Fibroblast of skin of right quadriceps (primary cell): ENCODE measurements at regions not wholly inside any gene's neighbourhood (a gene's known extent, or its start where the extent isn't known, plus 50 kb on each side); places are given as distances from the start of the nearest gene placed in this dataset.

Experiments
- DNase-seq: peaks from one replicate; pipeline ENCODE4 v3.0.0-alpha.2; 2013

DNA sequence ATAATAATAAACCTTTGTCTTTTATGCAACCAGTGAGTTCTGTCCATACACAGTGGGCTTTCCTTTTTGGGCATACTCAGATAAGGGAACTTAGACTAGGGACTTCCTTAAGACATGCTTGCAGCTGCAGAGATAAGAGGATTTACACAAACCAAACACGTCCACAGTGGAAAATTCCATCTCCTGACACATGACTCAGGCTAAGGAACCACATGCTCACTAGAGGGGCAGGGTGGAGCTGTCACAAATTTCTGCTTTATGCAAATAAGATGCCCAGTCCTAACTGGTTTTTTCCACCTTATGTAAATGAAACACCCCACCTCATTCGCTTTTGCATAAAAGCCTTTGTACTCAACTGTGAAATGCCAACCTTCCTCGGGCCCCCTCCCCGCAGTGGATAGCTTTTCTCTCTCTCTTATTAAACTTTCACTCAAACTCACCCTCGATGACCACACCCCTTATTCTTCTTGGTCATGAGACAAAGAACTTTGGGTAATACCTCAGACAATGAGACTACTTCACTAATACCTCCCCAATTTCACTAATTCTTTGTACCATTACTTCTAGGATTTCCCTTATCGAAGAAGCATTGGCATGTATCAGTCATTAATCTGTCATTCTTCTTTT is 170.3 kb upstream of the FTMT start:
- no peak for DNase-seq

DNA sequence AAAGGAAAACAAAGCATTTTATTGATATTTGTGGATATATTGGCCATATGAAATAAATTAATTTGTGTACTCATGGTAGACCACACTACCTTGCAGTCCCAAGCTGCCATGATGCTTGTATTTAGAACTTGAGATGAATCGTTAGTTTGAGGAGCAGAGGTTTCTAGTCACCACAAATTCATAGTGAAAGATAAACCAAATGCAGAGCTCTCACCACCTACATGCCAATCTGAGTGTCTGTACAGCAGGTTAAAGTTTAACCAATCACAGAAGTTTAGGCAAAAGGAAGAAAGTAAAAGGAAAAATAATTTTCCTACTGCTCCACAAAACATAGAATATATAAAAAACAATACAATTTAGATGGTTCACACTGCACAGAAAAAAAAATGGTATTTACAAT is 163.6 kb upstream of the FTMT start:
- DNase-seq, result no peak

DNA sequence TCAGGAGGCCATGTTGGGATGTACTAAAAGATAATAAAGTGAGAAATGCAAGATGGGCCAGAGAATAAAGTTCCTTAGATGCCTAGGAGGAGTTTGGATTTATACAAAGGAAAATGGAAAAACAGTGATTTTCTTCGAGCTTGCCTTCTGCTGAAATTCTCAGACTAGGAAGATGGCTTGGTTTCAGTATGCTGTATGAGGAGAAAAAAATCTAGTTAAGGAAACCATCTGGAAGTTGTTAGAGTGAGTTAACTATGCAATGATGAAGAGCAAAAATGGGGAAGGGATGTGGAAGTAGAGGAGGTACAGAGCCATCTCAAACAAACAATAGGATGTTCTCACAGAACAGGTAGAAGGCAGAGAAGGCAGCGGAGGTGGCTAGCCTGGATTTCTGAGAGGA is 162.9 kb upstream of the FTMT start:
- DNase-seq, result no peak

DNA sequence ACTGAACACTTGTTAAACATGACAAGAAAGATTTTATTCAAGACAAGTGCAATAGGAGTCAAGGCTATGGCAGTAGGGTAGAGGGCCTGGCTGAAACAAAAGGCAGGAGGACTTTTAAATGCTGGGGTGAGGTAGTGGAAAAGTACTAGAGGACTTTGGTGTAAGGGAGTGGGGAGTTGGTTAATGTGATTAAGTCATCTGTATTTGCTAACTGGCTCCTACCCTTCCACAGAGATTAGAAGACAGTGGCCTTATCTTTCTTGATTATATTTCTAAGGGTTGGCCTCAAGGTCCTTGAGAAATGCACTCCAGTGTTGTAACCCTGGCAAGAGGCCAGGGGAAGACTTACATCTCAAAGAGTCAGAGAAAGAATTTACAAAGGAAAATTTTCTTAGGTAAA is 160.2 kb upstream of the FTMT start:
- peak; percentile 2 for DNase-seq

DNA sequence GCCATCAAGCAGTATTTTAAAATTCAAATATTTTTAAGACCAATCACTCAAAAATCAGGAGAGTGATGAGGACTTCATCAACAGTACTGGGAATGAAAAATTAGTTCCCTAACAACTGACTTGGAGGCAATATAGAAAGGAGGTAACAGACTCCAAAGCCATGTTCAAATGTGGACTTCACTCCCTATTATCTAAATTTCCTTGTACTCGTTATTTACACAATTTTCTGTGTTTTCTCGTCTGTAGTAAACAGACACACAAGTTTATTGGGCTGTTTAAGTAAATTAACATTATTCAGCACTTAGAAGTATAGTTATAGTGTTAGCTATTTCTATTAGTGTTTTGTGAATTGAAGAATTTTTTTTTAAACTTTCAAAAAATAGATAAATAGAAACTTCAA is 159.5 kb upstream of the FTMT start:
- DNase-seq, result no peak

DNA sequence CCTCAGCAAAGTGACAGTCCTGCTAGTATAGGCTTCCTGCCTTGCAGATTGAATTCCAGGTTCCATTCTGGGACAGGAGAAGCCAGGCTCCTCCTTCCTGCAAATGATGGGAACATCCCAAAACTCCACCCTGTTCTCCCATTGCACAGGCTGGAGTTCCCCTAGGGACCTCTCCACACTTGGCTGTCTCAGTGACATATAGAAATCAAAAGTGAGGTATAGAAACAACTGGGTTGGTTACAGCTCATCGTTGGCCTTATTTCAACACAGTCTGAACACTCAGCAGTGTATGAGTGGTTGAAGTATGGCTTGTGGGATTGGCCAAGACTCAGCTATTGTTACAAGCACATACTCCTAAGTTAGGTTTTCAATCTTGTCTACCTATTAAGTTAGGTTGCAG is 157.8 kb upstream of the FTMT start:
- peak; percentile 5 for DNase-seq

DNA sequence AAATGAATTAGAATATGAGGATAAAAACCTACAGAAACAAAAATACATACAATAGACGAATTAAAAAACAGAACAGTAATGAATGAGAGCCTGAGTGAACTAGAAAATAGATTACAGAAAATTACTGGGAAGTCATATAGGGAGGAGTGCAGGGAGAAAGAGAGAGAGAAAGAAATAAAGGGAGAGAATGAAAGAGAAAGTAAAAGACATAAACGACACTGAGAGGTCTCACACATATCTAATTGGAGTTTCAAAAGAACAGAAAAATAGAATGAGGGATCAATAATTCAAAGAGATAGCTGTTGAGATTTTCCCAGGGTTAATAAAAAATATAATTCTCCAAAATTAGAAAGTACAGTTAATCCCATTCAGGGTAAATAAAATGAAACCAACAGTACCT is 156.4 kb upstream of the FTMT start:
- DNase-seq, result no peak

DNA sequence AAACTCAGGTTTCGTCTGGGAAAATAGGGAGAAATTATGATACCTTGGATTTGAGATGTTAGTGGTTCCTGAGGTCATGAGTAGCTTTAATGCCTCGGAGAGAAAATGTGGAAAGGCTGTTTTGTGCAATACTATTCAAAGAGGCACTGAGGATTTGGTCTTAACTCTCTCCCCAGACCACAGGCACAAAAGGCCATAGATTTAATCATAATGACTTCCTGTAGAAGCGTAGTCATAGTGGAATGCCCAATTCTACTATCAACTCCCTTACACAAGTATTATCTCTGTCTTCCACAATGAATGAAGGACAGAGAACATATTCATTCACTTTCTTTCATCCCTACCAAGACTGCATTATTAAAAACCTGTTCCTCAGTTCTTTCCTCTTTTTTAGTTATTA is 153.0 kb upstream of the FTMT start:
- DNase-seq, result no peak

DNA sequence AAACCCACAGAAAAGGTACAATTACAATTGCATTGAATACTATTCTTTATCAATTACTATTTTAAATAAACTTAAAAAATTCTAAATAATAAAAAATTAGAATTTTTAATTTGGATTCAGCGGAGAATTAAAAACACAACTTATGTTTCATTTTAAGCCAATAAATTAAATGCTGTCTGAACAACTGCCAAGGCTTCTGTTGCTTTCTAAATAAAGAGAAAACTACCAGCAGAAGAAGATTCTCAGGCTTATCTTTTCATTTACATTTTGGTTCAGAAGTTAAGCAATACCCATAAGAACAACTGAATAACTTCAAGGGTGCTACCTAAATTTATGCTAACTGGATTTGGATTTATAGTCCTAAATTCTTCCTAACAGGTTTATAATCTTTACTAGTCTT is 150.0 kb upstream of the FTMT start:
- DNase-seq, result no peak

DNA sequence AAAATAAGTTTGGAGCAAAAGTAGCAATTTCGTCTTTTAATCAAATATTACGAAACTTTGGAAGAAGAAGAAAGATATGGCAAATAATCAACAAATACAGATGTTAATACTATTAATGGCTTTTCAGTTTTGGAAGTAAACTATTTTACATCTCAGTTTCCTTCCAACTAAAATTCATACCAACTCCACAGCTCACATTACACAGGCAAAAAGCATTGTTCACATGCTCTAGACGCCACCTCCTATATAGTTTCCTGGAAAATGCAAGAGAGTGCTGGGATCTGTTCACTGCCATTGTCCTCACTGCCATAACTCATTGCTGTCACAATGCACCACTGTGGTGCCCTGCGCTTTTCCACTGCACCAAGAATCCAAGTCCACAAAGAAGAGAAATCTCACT is 149.0 kb upstream of the FTMT start:
- no peak for DNase-seq

DNA sequence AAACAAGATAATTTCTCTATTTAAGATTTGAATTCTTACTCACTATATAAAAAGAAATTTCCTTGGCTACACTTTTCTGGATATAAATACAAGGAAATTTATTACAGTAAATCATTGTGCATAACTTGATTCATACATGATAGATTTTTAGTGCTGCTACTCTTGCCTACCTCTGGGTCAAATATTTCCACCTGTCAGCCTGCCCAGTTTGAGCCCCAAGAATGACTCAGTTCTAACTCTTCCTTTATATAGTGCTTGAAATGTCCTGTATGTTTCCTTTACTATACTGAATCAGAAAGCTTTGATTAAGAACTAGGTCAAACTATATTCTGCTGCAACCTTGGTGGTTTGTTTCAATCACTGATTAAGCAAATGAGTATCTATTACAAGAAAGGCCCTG is 147.4 kb upstream of the FTMT start:
- no peak for DNase-seq

DNA sequence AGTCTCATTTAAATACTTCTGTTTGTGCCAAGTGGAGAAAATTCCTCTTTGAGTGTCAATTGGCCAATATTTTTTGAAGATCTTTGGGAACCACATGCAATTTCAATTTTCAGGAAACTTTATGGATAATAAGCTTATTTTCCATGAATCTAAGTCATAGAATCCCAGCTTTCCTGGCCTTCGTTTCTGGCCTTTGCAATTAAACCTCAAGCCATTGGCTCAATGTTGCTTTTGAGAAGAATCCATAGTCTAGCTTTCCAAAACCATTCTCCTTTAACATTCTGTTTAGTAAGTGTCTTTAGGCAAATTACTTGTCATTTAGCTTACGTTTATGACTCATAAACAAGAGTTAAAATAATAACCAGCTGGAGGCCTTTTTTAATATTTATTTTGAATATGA is 145.0 kb upstream of the FTMT start:
- no peak for DNase-seq

DNA sequence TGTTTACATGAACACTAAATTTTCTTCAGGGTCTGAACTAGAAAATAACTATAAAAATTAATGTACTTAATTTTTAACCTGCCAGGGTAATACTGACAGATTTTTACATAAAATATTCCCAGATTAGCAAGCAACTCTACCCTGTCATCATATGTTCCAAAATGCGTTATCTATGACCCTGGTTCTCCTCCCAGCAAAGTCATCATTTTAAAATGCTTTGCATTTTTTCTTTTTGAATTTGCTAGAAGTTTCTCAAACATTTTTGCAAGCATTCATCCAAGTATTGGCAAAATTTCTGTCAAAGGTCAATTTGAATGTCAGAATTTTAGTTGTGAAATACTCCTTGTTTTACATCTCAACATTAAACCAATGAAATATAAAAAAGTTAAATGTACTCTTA is 144.5 kb upstream of the FTMT start:
- no peak for DNase-seq

DNA sequence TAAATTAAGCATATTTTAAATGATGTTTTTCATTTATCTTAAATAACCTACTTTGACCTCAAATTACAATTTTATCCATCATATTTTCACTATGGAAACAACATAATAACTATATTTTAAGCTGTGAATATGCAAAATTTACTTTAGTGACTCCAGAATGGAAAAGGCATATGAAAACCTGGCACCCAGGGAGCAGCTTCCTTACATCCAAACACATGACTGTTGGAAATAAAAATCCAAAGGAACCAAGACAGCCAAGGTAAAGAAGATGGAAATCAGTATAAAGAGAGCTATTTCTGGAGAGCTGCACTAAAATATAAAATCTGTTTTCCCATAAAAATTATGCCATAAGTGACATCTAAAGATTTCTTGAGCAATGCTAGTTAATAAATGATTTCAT is 140.3 kb upstream of the FTMT start:
- DNase-seq, result no peak

DNA sequence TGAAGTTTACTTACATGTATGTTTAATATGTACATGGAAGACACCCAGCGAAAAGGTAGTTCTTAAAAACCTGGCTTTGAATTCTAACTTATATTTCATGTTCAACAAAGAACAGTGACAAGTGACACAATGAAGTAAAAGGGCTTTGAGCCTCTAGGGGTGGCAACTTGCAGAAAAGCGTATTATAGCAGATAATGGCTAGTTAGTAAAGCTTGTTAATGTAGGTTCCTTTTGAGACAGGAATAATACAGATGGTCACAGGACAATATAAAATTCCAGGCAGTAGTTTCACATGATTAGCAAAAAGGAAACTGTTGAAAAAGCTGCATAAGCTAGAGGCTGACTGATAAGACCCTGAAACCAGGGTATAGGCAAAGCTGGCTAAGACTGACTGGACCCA is 132.4 kb upstream of the FTMT start:
- no peak for DNase-seq

DNA sequence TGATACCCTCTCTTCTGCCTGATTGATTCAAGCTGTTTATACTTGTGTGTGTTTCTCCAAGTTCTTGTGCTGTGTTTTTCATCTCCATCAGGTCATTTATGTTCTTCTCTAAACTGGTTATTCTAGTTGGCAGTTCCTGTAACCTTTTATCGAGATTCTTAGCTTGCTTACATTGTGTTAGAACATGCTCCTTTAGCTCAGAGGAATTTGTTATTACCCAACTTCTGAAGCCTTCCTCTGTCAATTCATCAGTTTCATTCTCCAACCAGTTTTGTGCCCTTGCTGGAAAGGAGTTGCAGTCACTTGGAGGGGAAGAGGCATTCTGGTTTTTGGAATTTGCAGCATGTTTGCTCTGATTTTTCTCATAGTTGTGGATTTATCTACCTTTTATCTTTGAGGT is 126.2 kb upstream of the FTMT start:
- DNase-seq, result no peak

DNA sequence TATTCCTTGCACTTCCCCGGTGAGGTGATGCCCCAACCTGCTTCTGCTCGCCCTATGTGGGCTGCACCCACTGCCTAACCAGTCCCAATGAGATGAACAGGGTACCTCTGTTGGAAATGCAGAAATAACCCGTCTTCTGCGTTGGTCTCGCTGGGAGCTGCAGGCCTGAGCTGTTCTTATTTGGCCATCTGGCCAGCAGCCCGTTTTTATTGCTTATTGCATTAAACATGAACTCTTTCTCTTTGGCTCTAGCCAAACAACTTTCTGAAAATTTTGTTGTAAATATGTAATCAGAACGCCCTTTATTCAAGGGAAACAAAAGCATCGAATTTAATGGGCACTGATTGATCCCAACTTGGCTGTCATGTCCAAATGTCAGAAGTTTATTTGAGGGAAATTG is 124.7 kb upstream of the FTMT start:
- DNase-seq, result no peak

DNA sequence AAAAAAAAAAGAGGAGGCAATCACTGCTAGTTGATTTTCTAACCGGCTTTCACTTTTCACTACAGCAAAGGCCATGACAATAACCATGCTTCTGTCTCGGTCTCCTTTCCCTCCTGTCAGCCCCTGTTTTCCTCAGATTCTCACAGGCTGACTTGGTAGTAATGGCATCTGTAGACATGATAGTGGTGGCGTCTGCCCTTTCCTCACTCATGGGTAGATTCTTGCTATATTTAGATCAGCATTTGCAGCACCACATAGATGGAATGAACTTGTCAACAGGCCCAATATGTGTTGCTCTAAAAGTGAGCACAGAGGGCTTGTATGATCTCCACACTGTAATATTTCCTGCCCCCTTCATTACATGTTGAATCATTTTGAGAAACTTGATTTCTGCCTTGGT is 120.3 kb upstream of the FTMT start:
- no peak for DNase-seq

DNA sequence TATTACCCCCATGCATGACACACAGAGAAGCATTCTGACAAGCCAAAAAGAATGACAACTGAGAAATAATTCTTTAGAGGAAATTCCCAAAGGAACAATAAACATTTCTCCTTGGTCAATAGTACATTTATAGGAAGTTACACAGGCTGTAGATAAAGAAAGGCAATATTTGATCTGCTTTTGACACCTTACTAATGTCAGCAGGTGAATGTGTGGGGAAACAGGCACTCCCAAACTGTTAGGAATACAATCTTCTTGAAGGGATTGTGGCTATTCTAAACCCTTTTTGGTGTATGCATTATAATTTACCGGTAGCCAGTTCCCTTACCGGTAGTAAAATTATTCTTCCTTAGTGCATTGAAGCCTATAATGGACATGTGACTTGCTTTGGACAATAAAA is 116.1 kb upstream of the FTMT start:
- DNase-seq, result no peak

DNA sequence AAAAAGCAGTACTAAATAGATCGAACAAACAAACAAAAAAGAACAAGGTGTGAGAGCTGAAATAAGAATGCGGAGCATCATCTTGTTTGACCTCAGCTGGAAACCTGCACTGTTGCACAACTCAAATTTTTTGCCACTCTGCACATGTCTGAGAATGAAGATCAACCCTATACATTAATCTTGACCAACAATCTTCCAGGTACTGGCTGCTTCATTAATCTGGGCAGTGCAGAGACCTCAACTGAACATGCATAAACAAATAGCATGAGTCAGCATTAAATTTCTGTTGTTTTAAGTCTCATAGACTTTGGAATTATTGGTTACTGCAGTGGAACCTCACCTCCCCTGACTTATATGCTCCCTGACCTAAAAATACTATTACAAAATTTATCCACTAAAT is 114.6 kb upstream of the FTMT start:
- no peak for DNase-seq

DNA sequence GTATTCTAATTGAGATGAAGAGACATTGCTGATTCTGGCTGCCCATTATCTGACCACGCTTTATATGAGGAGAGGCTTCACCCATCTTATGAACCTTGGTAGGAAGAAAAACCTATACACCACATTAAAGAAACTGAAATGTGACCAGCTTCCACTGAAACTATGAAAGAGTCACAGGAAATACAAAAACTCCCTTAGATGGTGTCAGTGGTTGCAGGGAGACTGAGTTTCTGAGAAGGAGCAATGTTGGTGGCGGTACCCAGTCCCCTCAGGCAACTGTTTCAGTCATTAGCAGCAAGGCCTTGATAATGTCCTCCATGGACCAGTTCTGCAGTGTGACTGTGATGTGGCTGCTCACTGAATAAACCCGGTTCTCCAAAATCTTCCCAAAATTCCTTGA is 110.5 kb upstream of the FTMT start:
- no peak for DNase-seq

DNA sequence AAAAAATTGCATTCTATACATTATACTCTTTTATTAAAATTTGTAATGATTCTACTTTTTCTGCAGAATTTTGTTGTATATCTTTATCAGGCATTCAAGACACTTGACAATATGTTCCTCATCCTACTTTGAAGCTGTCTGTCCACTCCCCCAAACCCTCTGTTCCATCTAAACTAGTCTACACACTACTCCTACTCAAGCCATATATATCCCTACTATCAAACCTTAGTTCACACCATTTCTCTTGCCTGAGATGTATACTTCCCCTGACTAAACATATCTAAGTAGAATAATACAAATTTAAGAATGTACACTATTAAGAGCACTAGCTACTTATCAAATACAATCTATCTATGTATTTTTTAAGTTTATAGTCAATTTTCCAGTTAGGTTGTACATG is 107.1 kb upstream of the FTMT start:
- DNase-seq, result no peak

DNA sequence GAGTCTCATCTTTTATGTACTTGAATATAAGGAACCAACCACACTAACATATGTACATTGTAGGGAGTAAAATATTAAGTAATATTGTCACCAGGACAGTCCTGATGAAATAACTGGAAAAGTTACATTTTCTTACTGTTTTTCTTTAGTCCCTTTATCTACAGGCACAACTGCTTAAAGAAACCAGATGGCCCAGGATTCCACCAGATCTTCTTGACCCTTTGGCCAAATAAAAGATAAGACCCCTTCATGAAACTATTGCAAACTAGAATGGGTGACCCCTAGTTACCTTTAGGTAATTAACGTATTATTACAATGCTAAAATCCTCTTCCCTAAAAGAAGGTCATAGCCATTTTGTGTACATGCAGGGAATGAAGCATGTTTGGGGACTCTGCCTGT is 106.3 kb upstream of the FTMT start:
- no peak for DNase-seq

DNA sequence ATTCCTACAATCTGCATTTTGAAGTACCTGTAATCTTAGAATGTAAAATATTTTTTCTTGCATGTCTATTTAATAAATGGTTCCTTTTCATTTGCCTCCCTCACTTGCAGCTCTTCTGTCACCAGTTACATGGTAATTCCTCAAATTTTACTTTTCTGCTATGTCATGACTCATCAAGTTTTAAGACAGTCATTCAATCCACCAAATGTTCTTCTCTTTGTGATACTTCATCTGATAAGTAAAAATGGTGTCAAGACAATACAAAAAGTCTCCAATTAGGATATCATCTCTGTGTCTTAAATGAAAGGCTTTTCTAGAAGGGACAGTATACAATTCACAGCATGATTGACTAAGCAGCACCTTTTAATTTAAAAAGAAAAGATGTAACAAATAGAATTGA is 104.9 kb upstream of the FTMT start:
- no peak for DNase-seq

DNA sequence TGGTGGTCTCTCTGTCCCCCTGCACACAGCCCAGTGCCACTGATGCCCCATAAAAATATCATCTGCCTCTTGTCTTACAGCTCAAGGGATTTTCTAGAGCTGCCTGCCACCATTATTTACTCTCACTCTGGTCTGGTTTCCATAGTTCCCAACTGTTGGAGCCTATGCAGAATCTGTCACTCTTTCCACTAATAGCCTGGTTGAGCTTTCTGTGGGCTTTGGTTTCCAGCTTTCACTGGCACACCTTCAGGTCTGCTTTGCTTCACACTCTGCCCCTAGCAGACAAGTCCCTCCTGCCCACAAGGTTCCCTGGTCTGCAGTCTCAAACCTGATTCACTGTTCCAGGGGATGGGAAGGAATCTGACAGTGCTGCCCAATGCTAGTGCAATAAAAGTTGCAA is 103.0 kb upstream of the FTMT start:
- DNase-seq, result no peak

DNA sequence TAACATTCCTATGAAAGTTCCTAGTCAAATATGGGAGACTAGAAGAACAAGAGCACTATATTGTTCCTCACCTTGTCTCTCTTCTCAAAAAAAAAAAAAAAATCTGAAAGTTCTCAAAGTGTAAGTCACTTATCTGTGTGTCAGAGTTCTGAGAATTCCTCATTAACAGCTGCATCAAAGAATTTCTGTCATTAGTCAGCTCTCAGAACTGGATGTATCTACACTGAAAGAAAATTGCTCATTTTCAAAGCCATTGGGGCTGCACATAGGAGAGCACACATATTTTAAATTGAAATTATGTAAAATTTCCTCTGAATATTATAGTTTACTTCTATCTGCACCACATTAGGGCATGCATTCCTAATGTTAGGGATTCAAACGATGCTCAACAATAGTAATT is 99.5 kb upstream of the FTMT start:
- DNase-seq, result no peak
